WERI-Rb-1 (cell line): ENCODE measurements at regions not wholly inside any gene's neighbourhood (a gene's known extent, or its start where the extent isn't known, plus 50 kb on each side); places are given as distances from the start of the nearest gene placed in this dataset.
A peak's percentile ranks its signal among the peaks of the same experiment; 100 is the strongest.

Experiments used
- DNase-seq: peaks from one replicate; pipeline ENCODE4 v3.0.0-alpha.2; 2020
- H3K27ac ChIP-seq: fragments of 250-450 bp; sonication (Bioruptor Pico); 2 replicates; pipeline ENCODE4 v1.5.1; 2020; ENCODE audit warnings: mild to moderate bottlenecking, moderate library complexity
- H3K27me3 ChIP-seq: fragments of 250-450 bp; sonication (Bioruptor Pico); 2 replicates; pipeline ENCODE4 v1.5.1; 2021; ENCODE audit warnings: mild to moderate bottlenecking, low read depth, moderate library complexity; ENCODE audit not compliant: insufficient read depth, severe bottlenecking
- H3K36me3 ChIP-seq: fragments of 250-450 bp; sonication (Bioruptor Pico); 2 replicates; pipeline ENCODE4 v1.5.1; 2020; ENCODE audit warnings: mild to moderate bottlenecking, moderate library complexity
- H3K4me3 ChIP-seq: 2 replicates; pipeline ENCODE4 v1.5.1; 2011; ENCODE audit warnings: low read depth, mild to moderate bottlenecking, control low read depth, low read length
- H3K9me3 ChIP-seq: fragments of 250-450 bp; sonication (Bioruptor Pico); 2 replicates; pipeline ENCODE4 v1.5.1; 2021; ENCODE audit warnings: mild to moderate bottlenecking, moderate library complexity; ENCODE audit not compliant: severe bottlenecking
- TF ChIP-seq, protein P1 (sequence below): IDR thresholded peaks from 2 replicates; pipeline ENCODE4 v1.5.1; 2011; ENCODE audit warnings: low read depth, mild to moderate bottlenecking, control low read depth, inconsistent platforms, low read length

DNA sequence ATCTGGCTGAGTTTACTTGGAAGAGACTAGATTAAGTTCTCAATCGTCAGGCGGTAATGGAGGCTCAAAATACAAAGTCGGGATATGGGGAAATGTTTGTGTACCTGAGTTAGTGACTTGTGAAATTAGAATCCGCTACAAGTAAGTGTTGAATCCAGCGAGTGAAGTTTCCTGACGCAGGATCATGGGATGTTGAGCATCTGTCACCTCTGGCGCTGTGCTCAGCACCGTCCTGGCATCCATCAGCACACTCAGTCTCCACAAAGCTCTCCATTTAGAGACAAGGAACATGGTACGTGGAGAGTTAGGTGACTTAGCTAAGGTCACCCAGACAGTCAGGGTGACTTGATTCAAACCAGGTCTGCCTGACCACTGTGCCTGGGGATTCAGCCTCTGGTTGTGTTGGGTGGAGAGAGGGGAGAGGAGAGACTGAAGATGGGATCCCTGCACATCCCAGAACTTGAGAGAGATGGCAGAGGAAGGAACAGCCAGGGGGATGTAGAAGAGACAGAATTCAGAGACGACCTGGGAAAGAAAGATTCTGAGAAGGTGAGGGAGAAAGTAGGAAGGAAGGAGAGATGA, 251.2 kb downstream of the ACKR3 start:
- Histone ChIP-seq H3K4me3 (no peak overlapping the region), H3K9me3 (no peaks in the 10 kb centered on the region), H3K36me3 (no peaks in the 10 kb centered on the region), H3K27ac (no peak overlapping the region), H3K27me3 (no peaks in the 10 kb centered on the region)
- DNase-seq = no peak
- TF ChIP-seq, protein P1, sequence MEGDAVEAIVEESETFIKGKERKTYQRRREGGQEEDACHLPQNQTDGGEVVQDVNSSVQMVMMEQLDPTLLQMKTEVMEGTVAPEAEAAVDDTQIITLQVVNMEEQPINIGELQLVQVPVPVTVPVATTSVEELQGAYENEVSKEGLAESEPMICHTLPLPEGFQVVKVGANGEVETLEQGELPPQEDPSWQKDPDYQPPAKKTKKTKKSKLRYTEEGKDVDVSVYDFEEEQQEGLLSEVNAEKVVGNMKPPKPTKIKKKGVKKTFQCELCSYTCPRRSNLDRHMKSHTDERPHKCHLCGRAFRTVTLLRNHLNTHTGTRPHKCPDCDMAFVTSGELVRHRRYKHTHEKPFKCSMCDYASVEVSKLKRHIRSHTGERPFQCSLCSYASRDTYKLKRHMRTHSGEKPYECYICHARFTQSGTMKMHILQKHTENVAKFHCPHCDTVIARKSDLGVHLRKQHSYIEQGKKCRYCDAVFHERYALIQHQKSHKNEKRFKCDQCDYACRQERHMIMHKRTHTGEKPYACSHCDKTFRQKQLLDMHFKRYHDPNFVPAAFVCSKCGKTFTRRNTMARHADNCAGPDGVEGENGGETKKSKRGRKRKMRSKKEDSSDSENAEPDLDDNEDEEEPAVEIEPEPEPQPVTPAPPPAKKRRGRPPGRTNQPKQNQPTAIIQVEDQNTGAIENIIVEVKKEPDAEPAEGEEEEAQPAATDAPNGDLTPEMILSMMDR = no peak

DNA sequence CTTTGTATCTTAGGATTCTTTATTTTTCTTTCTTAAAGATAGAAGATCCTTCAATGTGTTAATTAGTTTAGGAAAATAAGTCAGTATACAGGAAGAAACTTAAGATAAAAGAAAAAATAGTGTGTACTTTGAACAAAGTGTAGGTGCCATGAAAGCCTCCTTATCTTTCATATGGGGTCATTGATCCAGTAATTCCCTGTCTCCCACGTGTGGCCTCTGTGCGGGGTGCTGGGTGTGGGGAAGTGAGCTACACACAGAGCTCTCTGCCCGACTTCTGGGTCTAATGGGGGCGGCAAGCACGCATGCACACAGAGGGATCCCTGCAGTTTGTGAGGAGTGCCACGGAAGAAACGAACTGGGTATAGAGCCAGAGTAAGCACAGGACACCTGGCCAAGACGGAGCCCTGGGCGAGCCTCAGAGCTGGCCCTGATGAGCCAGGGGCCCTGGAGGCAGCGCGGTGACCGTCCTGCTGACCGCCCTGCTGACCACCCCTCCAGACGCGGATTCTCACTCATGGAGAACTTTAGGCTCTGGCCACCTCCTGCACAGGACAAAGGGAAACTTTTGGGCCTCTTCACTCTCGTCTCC, 253.5 kb downstream of the ACKR3 start:
- H3K36me3 ChIP-seq = no peaks in the 10 kb centered on the region
- TF ChIP-seq, protein P1 = no peak
- H3K4me3 ChIP-seq = no peak overlapping the region
- H3K27me3 ChIP-seq = no peaks in the 10 kb centered on the region
- H3K27ac ChIP-seq = no peak overlapping the region
- no peaks in the 10 kb centered on the region for H3K9me3 ChIP-seq
- no peak for DNase-seq

DNA sequence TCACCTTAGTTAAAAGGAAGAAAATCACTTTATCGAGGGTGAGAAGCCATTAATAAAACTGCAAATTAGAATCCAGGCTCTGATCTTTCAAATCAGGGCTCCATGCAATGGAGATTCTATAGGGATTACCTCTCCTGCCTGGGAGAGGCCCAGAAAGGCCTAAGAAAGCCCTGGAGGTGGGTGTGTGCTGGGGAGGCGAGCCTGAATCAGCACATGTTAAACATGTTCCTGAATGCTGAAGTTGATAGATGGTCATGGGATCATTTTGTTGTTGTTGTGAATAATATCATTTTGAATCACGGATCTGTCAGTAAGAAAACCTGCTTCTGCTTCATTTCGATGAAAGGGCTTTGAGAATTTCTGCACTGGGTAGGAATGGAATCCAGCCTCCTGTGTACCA, 254.3 kb downstream of the ACKR3 start:
- DNase-seq = peak; percentile 19
- H3K27me3 ChIP-seq = no peaks in the 10 kb centered on the region
- TF ChIP-seq, protein P1 = no peak
- no peaks in the 10 kb centered on the region for H3K36me3 ChIP-seq
- no peak overlapping the region for H3K27ac ChIP-seq
- no peak overlapping the region for H3K4me3 ChIP-seq
- H3K9me3 ChIP-seq = no peaks in the 10 kb centered on the region

DNA sequence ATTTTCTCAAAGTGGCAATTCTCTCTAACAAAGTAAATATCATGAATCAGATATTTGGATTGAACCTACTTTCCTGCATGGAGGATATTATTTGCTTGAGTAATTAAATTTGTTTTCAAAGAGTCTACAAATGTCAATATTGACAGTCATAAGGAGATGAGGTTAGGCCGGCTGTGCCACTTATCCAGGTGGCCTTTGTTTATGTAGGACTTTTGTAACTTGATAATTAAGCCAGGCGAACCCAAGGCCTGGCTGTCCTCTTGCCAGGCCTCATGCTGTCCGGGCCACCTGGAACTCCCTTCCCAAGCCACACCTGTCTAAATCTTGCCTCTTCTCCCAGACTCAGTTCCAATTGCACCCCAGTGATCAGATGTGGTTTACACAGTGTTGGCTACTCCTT, 255.2 kb downstream of the ACKR3 start:
- Histone ChIP-seq H3K9me3 (no peaks in the 10 kb centered on the region), H3K4me3 (no peak overlapping the region), H3K27me3 (no peaks in the 10 kb centered on the region), H3K27ac (no peak overlapping the region), H3K36me3 (no peaks in the 10 kb centered on the region)
- TF ChIP-seq, protein P1 = no peak
- DNase-seq = peak; percentile 16

DNA sequence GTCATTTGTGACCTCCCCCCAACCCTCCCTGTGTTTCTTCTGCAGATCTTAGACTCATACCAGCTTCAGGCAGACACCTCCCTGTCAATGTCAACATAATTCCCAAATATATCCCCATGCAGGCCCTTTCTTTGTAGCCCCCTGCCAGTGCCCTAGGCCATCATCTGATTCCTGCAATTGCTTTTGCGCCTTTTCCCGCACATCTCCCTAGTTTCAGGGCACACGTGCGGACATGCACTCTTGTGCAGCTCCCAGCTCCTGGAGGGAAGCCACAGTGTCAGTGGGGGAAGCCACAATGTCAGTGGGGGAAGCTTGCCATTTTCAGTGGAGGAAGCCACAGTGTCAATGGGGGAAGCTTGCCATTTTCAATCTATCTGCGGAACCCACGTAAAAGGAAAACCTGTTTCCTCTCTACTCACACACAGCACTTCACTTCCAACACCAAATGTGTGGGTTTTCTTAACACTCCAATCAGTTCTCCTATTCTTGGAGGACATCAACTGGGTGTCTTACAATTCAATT, 256.4 kb downstream of the ACKR3 start:
- no peaks in the 10 kb centered on the region for H3K27me3 ChIP-seq
- TF ChIP-seq, protein P1 = no peak
- no peak for DNase-seq
- no peak overlapping the region for H3K4me3 ChIP-seq
- no peaks in the 10 kb centered on the region for H3K36me3 ChIP-seq
- H3K9me3 ChIP-seq = no peaks in the 10 kb centered on the region
- no peak overlapping the region for H3K27ac ChIP-seq
